GM21737 (cell line): ENCODE measurements at regions not wholly inside any gene's neighbourhood (a gene's known extent, or its start where the extent isn't known, plus 50 kb on each side); places are given as distances from the start of the nearest gene placed in this dataset.

Experiments
- ATAC-seq: cut with Tn5 transposase; IDR thresholded peaks from one replicate; pipeline ENCODE4 v1.9.1; 2021; ENCODE audit warnings: mild to moderate bottlenecking, moderate library complexity; ENCODE audit not compliant: unreplicated experiment

- ATAC-seq: no peak
Measured at GRCh38 chr6:148076051-148076450, 266.6 kb upstream of the SASH1 start.

GRCh38 chr6:148080315-148080714, 262.3 kb upstream of the SASH1 start:
- no peak for ATAC-seq

GRCh38 chr6:148081076-148081475, 261.6 kb upstream of the SASH1 start:
- no peak for ATAC-seq

- ATAC-seq: no peak
Measured at GRCh38 chr6:148082044-148082443, 260.6 kb upstream of the SASH1 start.

GRCh38 chr6:148082696-148083095, 259.9 kb upstream of the SASH1 start:
- no peak for ATAC-seq

GRCh38 chr6:148085631-148086331, 256.9 kb upstream of the SASH1 start:
- ATAC-seq: no peak

GRCh38 chr6:148086386-148086785, 256.3 kb upstream of the SASH1 start:
- no peak for ATAC-seq

GRCh38 chr6:148086843-148087242, 255.8 kb upstream of the SASH1 start:
- ATAC-seq: no peak

GRCh38 chr6:148087659-148088058, 255.0 kb upstream of the SASH1 start:
- ATAC-seq: no peak

GRCh38 chr6:148090326-148090725, 252.3 kb upstream of the SASH1 start:
- no peak for ATAC-seq

- no peak for ATAC-seq
Measured at GRCh38 chr6:148091394-148091793, 251.2 kb upstream of the SASH1 start.

- no peak for ATAC-seq
Measured at GRCh38 chr6:148103436-148103835, 239.2 kb upstream of the SASH1 start.

- no peak for ATAC-seq
Measured at GRCh38 chr6:148104131-148104530, 238.5 kb upstream of the SASH1 start.

- ATAC-seq: no peak
Measured at GRCh38 chr6:148105695-148106094, 236.9 kb upstream of the SASH1 start.

GRCh38 chr6:148107911-148108310, 234.7 kb upstream of the SASH1 start:
- no peak for ATAC-seq

GRCh38 chr6:148109732-148110131, 232.9 kb upstream of the SASH1 start:
- ATAC-seq: no peak

- ATAC-seq: no peak
Measured at GRCh38 chr6:148110925-148111324, 231.7 kb upstream of the SASH1 start.

GRCh38 chr6:148112851-148113319, 229.8 kb upstream of the SASH1 start:
- no peak for ATAC-seq

GRCh38 chr6:148116001-148116400, 226.6 kb upstream of the SASH1 start:
- no peak for ATAC-seq

GRCh38 chr6:148118244-148118643, 224.4 kb upstream of the SASH1 start:
- ATAC-seq: no peak

- no peak for ATAC-seq
Measured at GRCh38 chr6:148128014-148128730, 214.5 kb upstream of the SASH1 start.

GRCh38 chr6:148134592-148134991, 208.0 kb upstream of the SASH1 start:
- ATAC-seq: no peak
